H1 (cell line): ENCODE measurements at regions not wholly inside any gene's neighbourhood (a gene's known extent, or its start where the extent isn't known, plus 50 kb on each side); places are given as distances from the start of the nearest gene placed in this dataset.

Source experiments
- BACH1 ChIP-seq: IDR thresholded peaks from 2 replicates; pipeline ENCODE4 v1.6.1; 2012; ENCODE audit warnings: low read length, improper control_type of control experiment
- CEBPB ChIP-seq: IDR thresholded peaks from 2 replicates; pipeline ENCODE4 v1.6.1; 2012; ENCODE audit warnings: low read depth, low read length
- CHD2 ChIP-seq: IDR thresholded peaks from 2 replicates; pipeline ENCODE4 v1.6.1; 2012; ENCODE audit warnings: low read length, improper control_type of control experiment
- EZH2 ChIP-seq: fragments of 200-600 bp; sonication (generic); IDR thresholded peaks from 2 replicates; pipeline ENCODE4 v1.7.1; 2012; ENCODE audit warnings: low read depth, mild to moderate bottlenecking, moderate library complexity, low read length, inconsistent platforms; ENCODE audit not compliant: severe bottlenecking
- FOSL1 ChIP-seq: IDR thresholded peaks from 2 replicates; pipeline ENCODE4 v1.6.1; 2011; ENCODE audit warnings: mild to moderate bottlenecking, low read depth, low read length, moderate library complexity; ENCODE audit not compliant: insufficient read depth
- GTF2F1 ChIP-seq: IDR thresholded peaks from 2 replicates; pipeline ENCODE4 v1.6.1; 2012; ENCODE audit warnings: low read depth, low read length, improper control_type of control experiment, borderline replicate concordance
- JUN ChIP-seq: IDR thresholded peaks from 2 replicates; pipeline ENCODE4 v1.6.1; 2011; ENCODE audit warnings: low read depth, mild to moderate bottlenecking, improper control_type of control experiment, low read length
- POLR2A ChIP-seq, 2 experiments: IDR thresholded peaks; 1 replicate in 1 of 2; 2 replicates in 1 of 2; pipeline ENCODE4 v1.6.1; 2011; ENCODE audit warnings: low read depth in 2 of 2, low read length in 2 of 2, mild to moderate bottlenecking in 2 of 2; ENCODE audit errors: control extremely low read depth in 1 of 2
- POLR2AphosphoS5 ChIP-seq: IDR thresholded peaks from 2 replicates; pipeline ENCODE4 v1.6.1; 2011; ENCODE audit warnings: low read depth, low read length
- RAD21 ChIP-seq, 2 experiments: IDR thresholded peaks in 1 of 2; conservative IDR thresholded peaks in 1 of 2; 2 replicates each; pipeline ENCODE4 v1.6.1; 2011; ENCODE audit warnings: low read depth in 2 of 2, low read length in 2 of 2, improper control_type of control experiment in 1 of 2, inconsistent platforms in 1 of 2, mild to moderate bottlenecking in 1 of 2, moderate library complexity in 1 of 2
- SIN3A ChIP-seq, 2 experiments: IDR thresholded peaks in 1 of 2; conservative IDR thresholded peaks in 1 of 2; 2 replicates each; pipeline ENCODE4 v1.6.1; 2011 to 2012; ENCODE audit warnings: low read length in 2 of 2, improper control_type of control experiment in 1 of 2, low read depth in 1 of 2, mild to moderate bottlenecking in 1 of 2
- TF ChIP-seq, protein P1 (sequence below), 3 experiments: IDR thresholded peaks; 1 replicate in 2 of 3; 2 replicates in 1 of 3; pipeline versions ENCODE4 v1.5.1 to v1.6.1; 2011; ENCODE audit warnings: low read length in 3 of 3, mild to moderate bottlenecking in 3 of 3, inconsistent platforms in 2 of 3, low read depth in 1 of 3, moderate library complexity in 1 of 3; ENCODE audit not compliant: insufficient read depth in 1 of 3; ENCODE audit errors: control extremely low read depth in 1 of 3
- TF ChIP-seq, protein P2 (sequence below): IDR thresholded peaks from 2 replicates; pipeline ENCODE4 v1.6.1; 2011; ENCODE audit warnings: low read depth, mild to moderate bottlenecking, low read length; ENCODE audit not compliant: insufficient read depth
- TF ChIP-seq, protein P3 (sequence below): IDR thresholded peaks from 2 replicates; pipeline ENCODE4 v1.6.1; 2012; ENCODE audit warnings: inconsistent platforms

DNA sequence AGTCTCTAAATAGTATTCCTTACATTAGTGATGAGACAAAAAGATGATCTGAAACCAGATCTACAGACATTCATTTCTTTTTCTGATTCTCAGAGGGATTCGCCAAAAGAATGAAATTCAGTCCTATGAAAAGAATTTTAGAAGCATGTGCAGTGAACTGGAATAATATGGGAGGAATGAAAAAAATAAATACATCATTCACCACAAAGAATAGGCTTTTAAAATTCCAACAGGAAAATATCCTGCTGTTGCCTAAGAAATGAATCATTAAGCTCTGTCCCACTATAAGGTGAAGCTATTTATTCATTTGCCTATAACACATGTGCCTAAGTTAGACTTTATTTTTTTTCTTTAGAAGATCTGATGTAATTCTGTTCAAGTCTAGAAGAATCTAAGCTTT is 165.9 kb downstream of the IL15 start:
- TF ChIP-seq CHD2: no peak
- no peak for TF ChIP-seq POLR2AphosphoS5
- TF ChIP-seq, protein P1, sequence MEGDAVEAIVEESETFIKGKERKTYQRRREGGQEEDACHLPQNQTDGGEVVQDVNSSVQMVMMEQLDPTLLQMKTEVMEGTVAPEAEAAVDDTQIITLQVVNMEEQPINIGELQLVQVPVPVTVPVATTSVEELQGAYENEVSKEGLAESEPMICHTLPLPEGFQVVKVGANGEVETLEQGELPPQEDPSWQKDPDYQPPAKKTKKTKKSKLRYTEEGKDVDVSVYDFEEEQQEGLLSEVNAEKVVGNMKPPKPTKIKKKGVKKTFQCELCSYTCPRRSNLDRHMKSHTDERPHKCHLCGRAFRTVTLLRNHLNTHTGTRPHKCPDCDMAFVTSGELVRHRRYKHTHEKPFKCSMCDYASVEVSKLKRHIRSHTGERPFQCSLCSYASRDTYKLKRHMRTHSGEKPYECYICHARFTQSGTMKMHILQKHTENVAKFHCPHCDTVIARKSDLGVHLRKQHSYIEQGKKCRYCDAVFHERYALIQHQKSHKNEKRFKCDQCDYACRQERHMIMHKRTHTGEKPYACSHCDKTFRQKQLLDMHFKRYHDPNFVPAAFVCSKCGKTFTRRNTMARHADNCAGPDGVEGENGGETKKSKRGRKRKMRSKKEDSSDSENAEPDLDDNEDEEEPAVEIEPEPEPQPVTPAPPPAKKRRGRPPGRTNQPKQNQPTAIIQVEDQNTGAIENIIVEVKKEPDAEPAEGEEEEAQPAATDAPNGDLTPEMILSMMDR (IDR thresholded peaks at IDR 0.05; ENCODE audit: control extremely low read depth in 1 of 3, insufficient read depth in 1 of 3, low read depth in 1 of 3, low read length in 3 of 3): no peak
- TF ChIP-seq EZH2: no peak
- no peak for TF ChIP-seq CEBPB
- TF ChIP-seq JUN: no peak
- no peak for TF ChIP-seq POLR2A (IDR thresholded peaks at IDR 0.05; ENCODE audit: control extremely low read depth in 1 of 2, low read depth in 2 of 2, low read length in 2 of 2)
- TF ChIP-seq GTF2F1: no peak
- TF ChIP-seq RAD21 (IDR thresholded peaks at IDR 0.05 in 1 of 2, conservative IDR thresholded peaks at IDR 0.05 in 1 of 2; ENCODE audit: low read depth in 2 of 2, low read length in 2 of 2): no peak
- TF ChIP-seq BACH1: no peak
- TF ChIP-seq, protein P2, sequence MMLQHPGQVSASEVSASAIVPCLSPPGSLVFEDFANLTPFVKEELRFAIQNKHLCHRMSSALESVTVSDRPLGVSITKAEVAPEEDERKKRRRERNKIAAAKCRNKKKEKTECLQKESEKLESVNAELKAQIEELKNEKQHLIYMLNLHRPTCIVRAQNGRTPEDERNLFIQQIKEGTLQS: no peak
- no peak for TF ChIP-seq SIN3A (conservative IDR thresholded peaks at IDR 0.05 in 1 of 2, IDR thresholded peaks at IDR 0.05 in 1 of 2; ENCODE audit: low read depth in 1 of 2, low read length in 2 of 2)
- TF ChIP-seq, protein P3, sequence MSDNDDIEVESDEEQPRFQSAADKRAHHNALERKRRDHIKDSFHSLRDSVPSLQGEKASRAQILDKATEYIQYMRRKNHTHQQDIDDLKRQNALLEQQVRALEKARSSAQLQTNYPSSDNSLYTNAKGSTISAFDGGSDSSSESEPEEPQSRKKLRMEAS: no peak
- TF ChIP-seq FOSL1: no peak
